ENCODE measurements at regions not wholly inside any gene's neighbourhood (a gene's known extent, or its start where the extent isn't known, plus 50 kb on each side); places are given as distances from the start of the nearest gene placed in this dataset.

DNA sequence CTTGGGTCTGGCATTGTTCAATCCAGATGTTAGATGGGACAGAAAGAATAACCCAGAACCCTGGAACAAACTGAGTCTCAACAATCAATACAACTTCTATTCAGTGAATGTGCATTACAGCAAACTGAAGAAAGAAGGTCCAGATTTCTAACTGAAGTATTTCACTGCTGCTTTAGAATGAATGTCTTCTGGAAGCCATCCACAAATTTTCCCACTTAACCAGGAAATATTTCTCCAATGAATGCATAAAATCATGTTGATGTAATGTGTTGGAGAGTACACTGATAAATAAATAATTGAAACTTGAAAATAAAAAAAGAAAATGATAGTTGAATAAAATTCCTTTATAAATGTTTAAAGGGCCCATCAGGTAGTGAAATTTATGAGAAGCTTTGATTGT, 658.6 kb downstream of the ZBBX start:
- no peak overlapping the region for H2AFZ ChIP-seq (ENCODE audit: control insufficient read depth, low read length)
- no peak overlapping the region for H3K9ac ChIP-seq (ENCODE audit: control insufficient read depth, extremely low read depth, insufficient read depth, low read length)
- H3K9me1 ChIP-seq (ENCODE audit: control insufficient read depth, extremely low read depth, insufficient read depth, low read length), result no peaks in the 10 kb centered on the region
- no peaks in the 10 kb centered on the region for H3K27me3 ChIP-seq (ENCODE audit: control insufficient read depth, extremely low read depth, insufficient read depth, low read length)
- H3K27ac ChIP-seq (ENCODE audit: control insufficient read depth, insufficient read depth, low read length), result no peak overlapping the region
- TF ChIP-seq, protein P1, sequence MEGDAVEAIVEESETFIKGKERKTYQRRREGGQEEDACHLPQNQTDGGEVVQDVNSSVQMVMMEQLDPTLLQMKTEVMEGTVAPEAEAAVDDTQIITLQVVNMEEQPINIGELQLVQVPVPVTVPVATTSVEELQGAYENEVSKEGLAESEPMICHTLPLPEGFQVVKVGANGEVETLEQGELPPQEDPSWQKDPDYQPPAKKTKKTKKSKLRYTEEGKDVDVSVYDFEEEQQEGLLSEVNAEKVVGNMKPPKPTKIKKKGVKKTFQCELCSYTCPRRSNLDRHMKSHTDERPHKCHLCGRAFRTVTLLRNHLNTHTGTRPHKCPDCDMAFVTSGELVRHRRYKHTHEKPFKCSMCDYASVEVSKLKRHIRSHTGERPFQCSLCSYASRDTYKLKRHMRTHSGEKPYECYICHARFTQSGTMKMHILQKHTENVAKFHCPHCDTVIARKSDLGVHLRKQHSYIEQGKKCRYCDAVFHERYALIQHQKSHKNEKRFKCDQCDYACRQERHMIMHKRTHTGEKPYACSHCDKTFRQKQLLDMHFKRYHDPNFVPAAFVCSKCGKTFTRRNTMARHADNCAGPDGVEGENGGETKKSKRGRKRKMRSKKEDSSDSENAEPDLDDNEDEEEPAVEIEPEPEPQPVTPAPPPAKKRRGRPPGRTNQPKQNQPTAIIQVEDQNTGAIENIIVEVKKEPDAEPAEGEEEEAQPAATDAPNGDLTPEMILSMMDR (optimal IDR thresholded peaks at IDR 0.05 in 1 of 3, IDR thresholded peaks at IDR 0.05 in 1 of 3, conservative IDR thresholded peaks at IDR 0.05 in 1 of 3; ENCODE audit: extremely low read depth in 1 of 3, insufficient read depth in 2 of 3, low read length in 3 of 3), result no peak
- TF ChIP-seq EZH2 (IDR thresholded peaks at IDR 0.05; ENCODE audit: low read length), result no peak
- no peak overlapping the region for H3K4me2 ChIP-seq (ENCODE audit: control insufficient read depth, extremely low read depth, insufficient read depth, low read depth, low read length)
- no peaks in the 10 kb centered on the region for H3K4me1 ChIP-seq (ENCODE audit: control insufficient read depth, extremely low read depth, insufficient read depth, low read length)
- H4K20me1 ChIP-seq (ENCODE audit: control insufficient read depth, extremely low read depth, insufficient read depth, low read length), result no peaks in the 10 kb centered on the region
- no peaks in the 10 kb centered on the region for H3K36me3 ChIP-seq (ENCODE audit: control insufficient read depth in 2 of 2, extremely low read depth in 1 of 2, insufficient read depth in 2 of 2, low read length in 2 of 2)
- dilution Hi-C loops (cut with MboI; ENCODE audit: extremely low pct_ligation_motif_present, low sequenced_read_pairs), result no loop called here
- H3K9me3 ChIP-seq (ENCODE audit: control insufficient read depth, low read depth, low read length), result no peaks in the 10 kb centered on the region
- no peak overlapping the region for H3K4me3 ChIP-seq (ENCODE audit: control insufficient read depth in 2 of 3, extremely low read depth in 1 of 3, insufficient read depth in 2 of 3, low read depth in 1 of 3, low read length in 3 of 3)
- H3K79me2 ChIP-seq (ENCODE audit: control insufficient read depth, insufficient read depth, low read length), result no peaks in the 10 kb centered on the region
- FAIRE-seq (no peak), DNase-seq (ENCODE audit: low read depth, low spot score) (no peak)

DNA sequence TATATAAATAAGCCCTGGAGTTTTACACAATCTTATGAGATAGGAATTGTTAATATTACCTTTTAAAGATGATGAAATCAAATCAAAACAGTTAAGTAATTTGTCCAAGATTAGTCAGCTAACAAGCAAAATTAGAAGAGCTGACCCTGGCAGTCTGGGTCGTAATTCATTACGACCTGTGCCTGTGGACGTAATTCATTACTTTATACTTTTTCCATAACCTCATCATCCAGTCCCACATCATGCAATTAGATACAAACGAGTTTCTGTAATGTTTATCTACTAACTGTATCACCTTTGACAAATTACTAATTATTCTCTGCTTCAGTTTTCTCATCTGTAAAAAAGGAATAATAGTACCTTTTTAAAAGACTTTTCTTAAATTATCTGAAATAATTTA, 665.9 kb downstream of the ZBBX start:
- TF ChIP-seq, protein P1 (optimal IDR thresholded peaks at IDR 0.05 in 1 of 3, IDR thresholded peaks at IDR 0.05 in 1 of 3, conservative IDR thresholded peaks at IDR 0.05 in 1 of 3; ENCODE audit: extremely low read depth in 1 of 3, insufficient read depth in 2 of 3, low read length in 3 of 3), result no peak
- no peak for TF ChIP-seq EZH2 (IDR thresholded peaks at IDR 0.05; ENCODE audit: low read length)

More for the DNA sequence above, 665.9 kb downstream of the ZBBX start:
- Histone ChIP-seq H3K27me3 (ENCODE audit: control insufficient read depth, extremely low read depth, insufficient read depth, low read length) (no peaks in the 10 kb centered on the region), H3K4me2 (ENCODE audit: control insufficient read depth, extremely low read depth, insufficient read depth, low read depth, low read length) (no peak overlapping the region), H3K36me3 (ENCODE audit: control insufficient read depth in 2 of 2, extremely low read depth in 1 of 2, insufficient read depth in 2 of 2, low read length in 2 of 2) (no peaks in the 10 kb centered on the region), H3K9me3 (ENCODE audit: control insufficient read depth, low read depth, low read length) (no peaks in the 10 kb centered on the region), H3K9ac (ENCODE audit: control insufficient read depth, extremely low read depth, insufficient read depth, low read length) (no peak overlapping the region), H3K4me1 (ENCODE audit: control insufficient read depth, extremely low read depth, insufficient read depth, low read length) (no peaks in the 10 kb centered on the region), H3K79me2 (ENCODE audit: control insufficient read depth, insufficient read depth, low read length) (no peaks in the 10 kb centered on the region), H3K9me1 (ENCODE audit: control insufficient read depth, extremely low read depth, insufficient read depth, low read length) (no peaks in the 10 kb centered on the region), H4K20me1 (ENCODE audit: control insufficient read depth, extremely low read depth, insufficient read depth, low read length) (no peaks in the 10 kb centered on the region), H2AFZ (ENCODE audit: control insufficient read depth, low read length) (no peak overlapping the region), H3K27ac (ENCODE audit: control insufficient read depth, insufficient read depth, low read length) (no peak overlapping the region), H3K4me3 (ENCODE audit: control insufficient read depth in 2 of 3, extremely low read depth in 1 of 3, insufficient read depth in 2 of 3, low read depth in 1 of 3, low read length in 3 of 3) (no peak overlapping the region)
- no peak for DNase-seq (ENCODE audit: low read depth, low spot score)
- no peak for FAIRE-seq
- dilution Hi-C loops (cut with MboI; ENCODE audit: extremely low pct_ligation_motif_present, low sequenced_read_pairs), result no loop called here

Measured in keratinocyte (primary cell).